Pancreas (tissue), 10 donors: ENCODE measurements at regions not wholly inside any gene's neighbourhood (a gene's known extent, or its start where the extent isn't known, plus 50 kb on each side); places are given as distances from the start of the nearest gene placed in this dataset.
"Not testable (repeated sequence)": the region's sequence is repeated elsewhere in the genome, so short reads cannot be mapped to it uniquely, and the experiment has no call there.

Source experiments
- ATAC-seq, 4 donors: fragments of 200-7000 bp; cut with Tn5 transposase; one replicate each; pipeline versions ENCODE4 v1.8.0 to v1.9.1; 2020; ENCODE audit warnings: mild to moderate bottlenecking in 4 of 4, moderate library complexity in 4 of 4
- DNase-seq, 6 donors: peaks; one replicate each; pipeline ENCODE4 v3.0.0-alpha.2; 2020
- FAIRE-seq: peaks from 2 replicates; lab custom pipeline; 2012; peaks lifted over from hg19 to GRCh38; lab: Jason Lieb, UNC
- H3K27ac ChIP-seq, 4 donors: fragments of 200-600 bp; sonication (generic); 1 replicate in 3 of 4; 2 replicates in 1 of 4; pipeline versions ENCODE4 v1.5.0 to v1.8.0; 2020
- H3K27me3 ChIP-seq, 4 donors: fragments of 200-600 bp; one replicate each; pipeline ENCODE4 v1.8.0; 2021
- H3K36me3 ChIP-seq, 3 donors: fragments of 200-600 bp; sonication (generic) in 1 of 3; one replicate each; pipeline versions ENCODE4 v1.5.0 to v1.8.0; 2020 to 2021
- H3K4me1 ChIP-seq, 3 donors: fragments of 200-600 bp; one replicate each; pipeline ENCODE4 v1.8.0; 2021
- H3K4me3 ChIP-seq, 4 donors: fragments of 200-600 bp; sonication (generic) in 2 of 4; one replicate each; pipeline versions ENCODE4 v1.5.0 to v1.8.0; 2020 to 2021
- H3K9me3 ChIP-seq, 4 donors: fragments of 200-600 bp; one replicate each; pipeline ENCODE4 v1.8.0; 2021
- WGBS, 2 donors: extraction: QIAGEN DNeasy Blood & Tissue Kit; methylation state at CpG; one replicate each; pipeline ENCODE4 v1.1.7; 2013; 5-methylcytosine and 5-hydroxymethylcytosine counted together
- intact Hi-C, 3 donors: fragments of 100-400 bp; cut with DNase I; formaldehyde crosslinking; loops; one replicate each; pipeline versions ENCODE4 v1.11.1 to v1.14.2; 2022
- TF ChIP-seq, protein P1 (sequence below), 4 donors: fragments of 200-600 bp; sonication (generic) in 3 of 4; IDR thresholded peaks; one replicate each; pipeline versions ENCODE4 v1.5.0 to v1.8.0; 2021; ENCODE audit warnings: antibody characterized with exemption in 4 of 4
- donor health status: healthy with polysubstance abuse.
- donor health status: DM: no; HTN: no; CAD: no; lungs with moderate emphysema.
- donor health status: DM: no; HTN: no; CAD: no.
- donor health status: control.
- donor health status: control.
- donor health status: Bipolar disorder and iron deficiency.
- donor health status: DM: yes; HTN: yes; CAD: no.
- donor health status: DM: no; HTN: no; CAD: no.
- donor health status: DM: no; HTN: no; CAD: no.
- donor health status: DM: yes; HTN: yes; CAD: no.

DNA sequence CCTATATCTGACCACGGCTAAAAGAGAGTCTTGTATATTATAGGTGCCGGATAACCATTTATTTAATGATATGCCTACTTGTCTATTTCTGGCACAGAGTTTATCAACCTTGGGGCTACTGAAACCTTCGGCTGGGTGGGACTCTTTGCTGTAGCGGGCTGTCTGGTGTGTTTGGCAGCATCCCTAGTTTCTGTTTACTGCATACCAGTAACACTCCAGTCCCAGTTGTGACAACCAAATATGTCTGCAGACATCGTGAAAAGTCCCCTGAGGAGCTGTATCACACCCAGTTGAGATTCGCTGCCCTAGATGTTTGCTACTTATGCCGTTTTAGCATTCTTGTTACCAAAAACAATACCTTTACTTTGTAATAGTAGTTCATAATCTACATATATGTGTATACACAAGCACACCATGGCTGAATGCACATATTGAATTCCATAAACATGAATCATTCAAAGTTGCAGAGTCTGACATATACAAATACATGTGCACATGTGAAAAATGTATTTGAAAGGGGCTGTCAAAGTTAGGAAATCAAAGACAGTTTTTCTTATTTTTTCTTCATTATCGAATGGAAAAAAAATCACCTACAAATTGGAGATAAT is 89.1 kb upstream of the SHISA6 start:
- TF ChIP-seq, protein P1, sequence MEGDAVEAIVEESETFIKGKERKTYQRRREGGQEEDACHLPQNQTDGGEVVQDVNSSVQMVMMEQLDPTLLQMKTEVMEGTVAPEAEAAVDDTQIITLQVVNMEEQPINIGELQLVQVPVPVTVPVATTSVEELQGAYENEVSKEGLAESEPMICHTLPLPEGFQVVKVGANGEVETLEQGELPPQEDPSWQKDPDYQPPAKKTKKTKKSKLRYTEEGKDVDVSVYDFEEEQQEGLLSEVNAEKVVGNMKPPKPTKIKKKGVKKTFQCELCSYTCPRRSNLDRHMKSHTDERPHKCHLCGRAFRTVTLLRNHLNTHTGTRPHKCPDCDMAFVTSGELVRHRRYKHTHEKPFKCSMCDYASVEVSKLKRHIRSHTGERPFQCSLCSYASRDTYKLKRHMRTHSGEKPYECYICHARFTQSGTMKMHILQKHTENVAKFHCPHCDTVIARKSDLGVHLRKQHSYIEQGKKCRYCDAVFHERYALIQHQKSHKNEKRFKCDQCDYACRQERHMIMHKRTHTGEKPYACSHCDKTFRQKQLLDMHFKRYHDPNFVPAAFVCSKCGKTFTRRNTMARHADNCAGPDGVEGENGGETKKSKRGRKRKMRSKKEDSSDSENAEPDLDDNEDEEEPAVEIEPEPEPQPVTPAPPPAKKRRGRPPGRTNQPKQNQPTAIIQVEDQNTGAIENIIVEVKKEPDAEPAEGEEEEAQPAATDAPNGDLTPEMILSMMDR (IDR thresholded peaks at IDR 0.05) = no peak
- intact Hi-C loops = no loop called here
- no peak for FAIRE-seq
- ATAC-seq = no peak
- no peak overlapping the region for H3K4me3 ChIP-seq
- H3K27ac ChIP-seq = no peak overlapping the region
- WGBS, 2 donors = 61 to 67% methylated on average over 8 of the region's 8 CpGs
- H3K36me3 ChIP-seq = no peaks in the 10 kb centered on the region
- H3K27me3 ChIP-seq = no peaks in the 10 kb centered on the region
- no peaks in the 10 kb centered on the region for H3K4me1 ChIP-seq
- no peaks in the 10 kb centered on the region for H3K9me3 ChIP-seq
- no peak for DNase-seq

DNA sequence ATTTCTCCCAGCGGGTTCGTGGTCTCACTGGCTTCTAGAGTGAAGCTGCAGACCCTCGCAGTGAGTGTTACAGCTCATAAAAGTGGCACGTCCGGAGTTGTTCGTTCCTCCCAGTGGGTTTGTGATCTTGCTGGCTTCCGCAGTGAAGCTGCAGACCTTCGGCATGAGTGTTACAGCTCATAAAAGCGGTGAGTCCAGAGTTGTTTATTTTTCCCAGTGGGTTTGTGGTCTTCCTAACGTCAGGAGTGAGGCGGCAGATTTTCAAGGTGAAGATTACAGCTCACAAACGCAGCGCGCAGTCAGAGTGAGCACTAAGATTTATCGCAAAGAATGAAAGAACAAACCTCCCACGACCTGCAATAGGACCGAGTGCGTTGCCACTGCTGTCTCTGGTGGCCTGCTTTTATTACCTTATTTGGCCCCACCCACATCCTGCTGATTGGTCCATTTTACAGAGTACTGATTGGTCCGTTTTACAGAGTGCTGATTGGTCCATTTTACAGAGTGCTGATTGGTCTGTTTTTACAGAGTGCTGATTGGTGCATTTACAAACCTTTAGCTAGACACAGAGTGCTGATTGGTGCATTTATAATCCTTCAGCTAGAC is 90.0 kb upstream of the SHISA6 start:
- H3K27me3 ChIP-seq, H3K4me3 ChIP-seq, H3K4me1 ChIP-seq, H3K36me3 ChIP-seq, H3K27ac ChIP-seq, intact Hi-C loops, H3K9me3 ChIP-seq, FAIRE-seq, DNase-seq, ATAC-seq: not testable (repeated sequence)
- WGBS, 2 donors = 76 to 83% methylated on average over 19 of the region's 19 CpGs

DNA sequence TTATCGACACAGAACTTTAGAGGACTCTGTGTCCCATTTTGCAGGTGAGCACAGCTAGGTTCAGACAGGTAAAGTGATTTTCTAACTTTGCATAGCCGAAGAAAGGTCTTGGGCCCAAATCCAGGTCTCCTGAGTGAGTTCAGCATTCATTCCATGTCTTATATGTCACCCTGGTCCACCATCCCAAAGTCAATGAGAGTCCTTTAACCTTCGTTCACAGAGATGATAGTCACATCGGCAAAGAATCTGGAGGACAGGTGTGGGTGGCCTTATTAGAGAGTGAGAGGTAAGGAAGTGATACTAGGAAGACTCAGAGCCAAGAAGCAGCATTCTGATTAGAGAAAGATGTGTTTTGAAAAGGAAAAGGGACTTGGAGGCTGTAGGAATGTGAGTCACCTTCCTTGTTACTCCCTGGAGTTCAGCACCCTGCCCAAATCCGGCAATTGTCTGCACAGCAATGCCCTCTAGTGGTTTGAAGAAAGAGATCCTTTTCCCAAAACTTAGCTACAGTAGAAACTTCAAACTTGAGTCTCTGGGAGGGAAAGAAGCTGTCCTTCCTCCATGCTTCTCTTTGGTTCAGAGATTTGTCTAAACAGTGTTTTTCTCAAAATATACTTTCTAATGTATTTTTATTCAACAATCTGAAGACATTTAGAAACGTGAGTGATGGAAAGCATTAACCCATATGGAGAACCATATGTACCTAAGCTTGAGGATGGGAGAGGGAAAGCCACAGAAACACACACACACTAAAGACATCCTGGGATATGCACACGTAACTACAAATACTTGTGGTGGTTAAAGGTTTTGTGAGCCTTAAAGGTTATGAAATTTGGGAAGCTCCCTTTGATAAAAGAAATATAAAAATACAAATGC is 96.4 kb upstream of the SHISA6 start:
- H3K9me3 ChIP-seq = no peaks in the 10 kb centered on the region
- FAIRE-seq (no peak), ATAC-seq (peak in 3 of 4 donors; percentile 76 to 82 (median 79)), DNase-seq (peak in 3 of 6 donors; percentile 9 to 54 (median 35))
- WGBS, 2 donors = 23 to 31% methylated on average over 7 of the region's 7 CpGs
- H3K4me3 ChIP-seq = no peak overlapping the region
- intact Hi-C loops = loop anchor here in 2 of 3 donors (5.0 to 10.0 kb wide), 2 partner anchors 270 to 277 kb away; no protein-coding TSS in a partner anchor
- no peaks in the 10 kb centered on the region for H3K4me1 ChIP-seq
- H3K36me3 ChIP-seq = no peaks in the 10 kb centered on the region
- H3K27ac ChIP-seq = no peak overlapping the region
- H3K27me3 ChIP-seq = no peaks in the 10 kb centered on the region
- TF ChIP-seq, protein P1 (IDR thresholded peaks at IDR 0.05) = peak; percentile 32 to 59 (median 51)

DNA sequence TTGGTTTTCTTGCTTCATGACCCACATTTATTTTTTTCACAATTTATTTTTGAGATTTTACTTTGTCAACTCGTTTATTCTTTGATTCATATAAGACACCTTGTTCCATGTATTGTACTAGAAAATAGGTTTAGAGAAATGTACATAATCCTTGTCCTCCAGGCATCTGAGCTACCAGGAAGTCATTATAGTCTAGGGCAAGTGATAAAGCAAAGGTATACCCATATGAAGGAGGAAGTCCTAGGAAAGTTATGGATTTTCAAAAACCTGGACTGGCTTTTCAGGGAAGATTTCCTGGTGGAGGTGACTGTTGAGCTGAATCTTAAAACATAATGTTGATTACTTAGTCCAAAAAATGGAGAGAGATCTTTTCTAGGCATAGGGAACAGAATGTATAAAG is 98.8 kb upstream of the SHISA6 start:
- Histone ChIP-seq H3K4me3 (no peak overlapping the region), H3K27ac (no peak overlapping the region), H3K4me1 (no peaks in the 10 kb centered on the region), H3K9me3 (no peaks in the 10 kb centered on the region), H3K27me3 (no peaks in the 10 kb centered on the region), H3K36me3 (no peaks in the 10 kb centered on the region)
- ATAC-seq = no peak
- intact Hi-C loops = loop anchor here in 1 of 3 donors (10.0 kb wide), 1 partner anchor 267 kb away; no protein-coding TSS in a partner anchor
- no peak for FAIRE-seq
- TF ChIP-seq, protein P1 (IDR thresholded peaks at IDR 0.05) = no peak
- no peak for DNase-seq
- 22 to 26% methylated on average over 1 of the region's 1 CpG for WGBS, 2 donors

DNA sequence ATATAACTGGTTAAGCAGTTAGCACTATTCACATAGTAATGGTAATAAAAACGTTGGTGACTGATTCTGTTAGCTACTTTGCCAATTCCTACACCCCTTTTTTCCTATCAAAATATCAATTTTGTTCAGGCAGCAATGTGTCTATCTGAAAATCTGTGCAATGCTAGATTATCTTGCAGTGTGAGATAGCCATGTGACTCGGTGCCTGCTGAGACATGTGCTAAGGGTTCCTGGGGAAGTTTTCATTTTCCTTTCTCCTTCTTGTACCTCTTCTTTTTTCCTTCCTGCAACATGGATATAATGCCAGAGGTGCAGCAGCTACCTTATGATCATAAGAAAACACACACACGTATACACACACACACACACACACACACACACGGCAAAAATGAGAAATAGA is 100.5 kb upstream of the SHISA6 start:
- H3K27ac ChIP-seq = no peak overlapping the region
- no peaks in the 10 kb centered on the region for H3K9me3 ChIP-seq
- no peak overlapping the region for H3K4me3 ChIP-seq
- H3K4me1 ChIP-seq = no peaks in the 10 kb centered on the region
- FAIRE-seq (no peak), ATAC-seq (no peak), DNase-seq (no peak)
- no peaks in the 10 kb centered on the region for H3K27me3 ChIP-seq
- H3K36me3 ChIP-seq = no peaks in the 10 kb centered on the region
- TF ChIP-seq, protein P1 (IDR thresholded peaks at IDR 0.05) = no peak
- intact Hi-C loops = loop anchor here in 1 of 3 donors (10.0 kb wide), 1 partner anchor 266 kb away; no protein-coding TSS in a partner anchor
- WGBS, 2 donors = 29 to 40% methylated on average over 4 of the region's 4 CpGs
